RKO (cell line): ENCODE measurements at regions not wholly inside any gene's neighbourhood (a gene's known extent, or its start where the extent isn't known, plus 50 kb on each side); places are given as distances from the start of the nearest gene placed in this dataset.
"Not testable (repeated sequence)": the region's sequence is repeated elsewhere in the genome, so short reads cannot be mapped to it uniquely, and the experiment has no call there.

ENCODE experiments used
- DNase-seq: peaks from one replicate; pipeline ENCODE4 v3.0.0-alpha.2; 2016; ENCODE audit warnings: low spot score

DNA sequence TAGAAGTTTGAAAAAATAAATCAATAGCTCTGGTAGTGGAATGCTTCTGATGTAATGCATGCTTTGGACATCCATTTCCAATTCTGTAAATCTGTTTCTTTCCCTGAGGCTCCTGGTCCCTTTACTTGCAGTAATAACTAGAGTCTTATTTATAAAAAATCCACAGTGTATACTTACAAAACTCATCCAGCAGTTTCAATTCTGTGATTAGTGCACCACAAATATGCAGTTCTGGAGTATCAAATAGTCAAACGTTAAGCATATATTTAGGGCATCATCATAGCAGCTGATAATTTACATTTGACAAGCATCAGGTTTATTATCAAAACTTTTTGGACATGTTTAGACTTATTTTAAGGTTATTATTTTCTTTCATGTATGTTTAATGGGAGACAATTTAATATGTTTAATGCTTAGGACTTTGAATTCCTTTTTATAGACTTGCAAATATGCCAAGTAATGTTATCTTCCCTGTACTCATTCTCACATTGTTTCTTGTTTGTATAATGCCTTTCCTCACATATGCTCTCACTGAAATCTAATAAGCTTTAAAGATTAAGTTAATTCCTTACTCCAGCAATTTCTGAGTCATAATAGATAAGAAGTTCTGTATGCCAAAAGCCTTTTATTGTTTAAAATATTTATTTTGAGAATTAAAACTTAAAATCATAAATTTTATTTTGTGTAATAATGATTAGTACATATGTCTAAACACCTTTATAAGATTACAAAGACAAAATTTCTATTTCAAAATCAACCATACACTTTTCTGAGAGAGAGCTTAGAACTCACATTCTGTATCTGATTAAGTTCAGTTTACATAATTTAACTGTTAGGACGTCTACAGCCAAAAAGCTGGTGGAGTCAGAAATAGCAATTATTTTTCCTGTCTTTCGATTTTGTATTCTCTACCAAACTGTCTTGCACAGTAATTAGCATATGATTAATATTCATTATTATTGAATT is 341.5 kb upstream of the TMEFF2 start:
- no peak for DNase-seq

DNA sequence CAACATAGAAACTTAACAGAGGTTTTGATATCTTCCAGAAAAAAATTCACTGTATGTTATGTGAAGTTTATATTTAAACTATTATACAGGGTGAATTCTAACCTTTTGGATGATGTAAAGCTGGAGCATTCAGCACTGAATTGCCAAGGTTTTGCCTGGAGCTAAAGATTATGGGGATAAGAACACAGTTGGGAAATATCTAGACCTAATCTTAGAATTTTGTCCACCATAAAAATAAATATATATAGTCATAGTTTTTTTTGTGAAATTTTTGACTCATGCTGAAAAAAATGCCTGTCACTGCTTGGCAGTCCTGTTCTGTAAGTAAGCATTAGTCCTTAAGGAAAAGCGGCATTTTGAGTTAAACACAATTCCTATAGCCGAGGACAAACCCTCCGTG is 339.3 kb upstream of the TMEFF2 start:
- no peak for DNase-seq

DNA sequence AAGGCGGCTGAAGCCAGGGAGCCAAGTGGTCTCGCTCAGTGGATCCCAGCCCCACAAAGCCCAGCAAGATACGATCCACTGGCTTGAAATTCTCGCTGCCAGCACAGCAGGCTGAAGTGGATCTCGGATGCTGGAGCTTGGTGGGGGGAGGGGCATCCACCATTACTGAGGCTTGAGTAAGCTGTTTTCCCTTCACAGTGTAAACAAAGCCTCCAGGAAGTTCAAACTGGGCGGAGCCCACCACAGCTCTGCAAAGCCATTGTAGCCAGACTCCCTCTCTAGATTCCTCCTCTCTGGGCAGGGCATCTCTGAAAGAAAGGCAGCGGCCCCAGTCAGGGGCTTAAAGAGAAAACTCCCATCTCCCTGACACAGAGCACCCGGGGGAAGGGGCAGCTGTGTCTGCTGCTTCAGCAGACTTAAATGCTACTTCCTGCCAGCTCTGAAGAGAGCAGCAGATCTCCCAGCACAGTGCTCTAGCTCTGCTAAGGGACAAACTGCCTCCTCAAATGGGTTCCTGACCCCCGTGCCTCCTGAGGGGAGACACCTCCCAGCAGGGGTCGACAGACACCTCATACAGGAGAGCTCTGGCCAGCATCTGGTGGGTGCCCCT is 330.0 kb upstream of the TMEFF2 start:
- DNase-seq, result not testable (repeated sequence)

DNA sequence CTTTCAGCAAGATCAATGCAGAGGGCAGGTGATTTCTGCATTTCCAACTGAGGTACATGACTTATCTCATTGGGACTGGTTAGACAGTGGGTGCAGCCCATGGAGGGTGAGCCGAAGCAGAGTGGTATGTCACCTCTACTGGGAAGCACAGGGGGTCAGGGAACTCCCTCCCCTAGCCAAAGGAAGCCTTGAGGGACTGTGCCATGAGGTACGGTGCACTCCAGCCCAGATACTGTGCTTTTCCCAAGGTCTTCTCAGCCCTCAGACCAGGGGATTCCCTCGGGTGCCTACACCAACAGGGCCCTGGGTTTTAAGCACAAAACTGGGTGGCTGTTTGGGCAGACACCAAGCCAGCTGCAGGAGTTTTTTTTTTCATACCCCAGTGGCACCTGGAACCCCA is 329.5 kb upstream of the TMEFF2 start:
- not testable (repeated sequence) for DNase-seq

DNA sequence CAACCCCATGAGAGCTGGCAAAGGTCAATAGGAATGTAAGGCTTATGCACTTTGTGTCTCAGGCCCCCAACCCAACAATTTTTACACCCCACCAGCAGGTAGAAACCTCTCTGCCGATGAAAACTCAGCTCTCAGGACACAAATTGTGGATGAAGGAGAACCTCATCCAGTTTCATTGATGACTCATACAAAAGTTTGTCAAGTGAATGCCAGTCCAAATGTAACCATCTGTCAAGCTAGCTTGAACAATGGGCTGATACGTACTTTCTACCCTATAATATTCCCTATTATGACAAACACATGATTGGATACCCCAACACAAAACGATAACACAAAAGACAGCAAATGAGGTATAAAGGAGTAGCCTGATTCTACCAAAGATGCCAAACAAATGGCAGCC is 321.2 kb upstream of the TMEFF2 start:
- DNase-seq, result no peak

DNA sequence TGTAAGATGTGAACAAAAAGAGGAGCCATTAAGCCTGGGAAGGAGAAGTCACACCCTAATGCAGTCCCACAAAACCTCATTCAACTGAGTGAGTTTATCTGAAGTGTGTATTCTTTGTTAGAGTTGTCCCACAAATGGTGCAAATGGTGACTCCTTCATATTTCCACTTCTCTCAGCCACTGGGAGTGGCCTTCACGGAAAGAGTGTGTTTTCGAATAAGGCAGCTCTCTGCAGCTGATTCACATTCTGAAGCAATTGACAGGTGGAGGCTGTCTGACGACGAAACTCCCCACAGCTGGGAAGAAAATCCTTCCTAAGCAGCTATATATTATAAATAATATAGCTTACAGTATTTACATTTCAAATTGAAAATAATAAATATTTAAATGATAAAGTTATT is 318.8 kb upstream of the TMEFF2 start:
- no peak for DNase-seq

DNA sequence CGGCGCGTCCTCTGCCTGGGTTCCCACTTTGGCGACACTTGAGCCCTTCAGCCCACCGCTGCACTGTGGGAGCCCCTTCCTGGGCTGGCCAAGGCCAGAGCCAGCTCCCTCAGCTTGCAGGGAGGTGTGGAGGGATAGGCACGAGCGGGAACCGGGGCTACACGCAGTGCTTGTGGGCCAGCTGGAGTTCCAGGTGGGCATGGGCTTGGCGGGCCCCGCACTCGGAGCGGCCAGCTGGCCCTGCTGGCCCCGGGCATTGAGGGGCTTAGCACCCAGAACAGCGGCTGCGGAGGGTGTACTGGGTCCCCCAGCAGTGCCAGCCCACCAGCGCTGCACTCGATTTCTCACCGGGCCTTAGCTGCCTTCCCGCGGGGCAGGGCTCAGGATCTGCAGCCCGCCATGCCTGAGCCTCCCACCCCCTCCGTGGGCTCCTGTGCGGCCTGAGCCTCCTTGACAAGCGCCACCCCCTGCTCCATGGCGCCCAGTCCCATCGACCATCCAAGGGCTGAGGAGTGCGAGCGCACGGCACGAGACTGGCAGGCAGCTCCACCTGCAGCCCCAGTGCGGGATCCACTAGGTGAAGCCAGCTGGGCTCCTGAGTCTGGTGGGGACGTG is 313.2 kb upstream of the TMEFF2 start:
- DNase-seq, result not testable (repeated sequence)

DNA sequence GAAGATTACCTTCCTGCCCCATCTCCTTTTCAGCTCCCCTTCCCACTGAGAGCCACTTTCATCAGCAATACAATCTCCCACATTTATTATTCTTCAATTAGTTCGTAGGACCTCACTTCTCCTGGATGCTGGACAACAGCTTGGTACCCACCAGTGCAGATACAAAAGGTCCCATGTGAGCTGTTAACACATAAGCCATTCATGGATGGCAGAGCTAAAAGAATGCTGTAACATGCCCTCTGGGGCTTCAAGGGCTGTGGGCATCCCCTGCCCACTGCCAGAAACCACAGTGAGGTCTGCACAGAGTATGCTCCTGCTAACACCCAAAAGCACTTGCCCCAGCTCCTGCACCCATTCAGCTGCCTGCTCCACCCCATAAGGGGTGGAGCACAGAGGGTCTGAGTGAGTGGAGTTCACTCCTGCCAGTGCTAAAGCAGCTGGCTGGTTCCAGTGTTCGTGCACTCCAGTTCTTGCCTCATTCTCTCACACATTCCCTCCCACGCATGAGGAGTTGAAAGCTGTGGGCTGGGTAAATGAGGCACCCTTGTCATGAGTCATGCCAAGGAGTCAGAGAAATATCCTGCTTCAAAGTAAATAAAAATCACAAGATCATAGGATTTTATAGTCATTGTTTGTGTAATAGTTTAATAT is 305.9 kb upstream of the TMEFF2 start:
- peak; percentile 92 for DNase-seq

DNA sequence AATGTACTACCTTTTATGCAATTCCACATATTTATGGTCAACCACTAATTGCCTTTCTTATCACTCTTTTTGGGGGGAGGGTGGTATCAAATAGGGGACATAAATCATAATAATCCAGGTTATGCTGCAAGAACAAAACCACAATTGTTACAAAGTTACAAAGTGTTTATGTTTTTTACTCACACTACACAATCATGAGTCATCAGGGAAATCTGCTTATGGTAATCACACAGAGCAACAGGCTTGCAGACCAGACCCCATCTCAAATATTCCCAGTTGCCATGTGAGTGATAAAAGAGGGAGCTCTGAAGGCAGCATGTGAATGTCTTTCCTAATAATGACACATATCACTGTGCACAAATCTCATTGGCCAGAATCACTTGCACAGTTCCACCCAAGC is 304.7 kb upstream of the TMEFF2 start:
- DNase-seq, result peak; percentile 23

DNA sequence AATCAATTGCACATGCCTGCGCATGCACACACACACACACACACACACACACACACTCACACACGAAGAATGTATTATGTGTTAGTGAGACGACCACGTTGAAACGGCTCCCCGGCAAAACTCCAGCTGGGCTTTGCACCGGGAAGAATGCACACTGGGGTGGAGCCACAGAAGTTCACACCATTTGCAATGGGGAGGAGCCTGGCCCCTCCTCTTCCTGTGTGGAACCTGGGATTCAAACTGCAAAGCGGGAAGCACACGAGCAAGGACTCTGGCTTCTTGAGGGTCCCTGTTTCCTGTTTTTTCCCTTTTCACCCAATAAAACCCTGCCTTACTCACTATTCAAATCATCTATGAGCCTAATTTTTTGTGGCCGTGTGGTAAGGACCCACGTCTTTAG is 304.0 kb upstream of the TMEFF2 start:
- no peak for DNase-seq

DNA sequence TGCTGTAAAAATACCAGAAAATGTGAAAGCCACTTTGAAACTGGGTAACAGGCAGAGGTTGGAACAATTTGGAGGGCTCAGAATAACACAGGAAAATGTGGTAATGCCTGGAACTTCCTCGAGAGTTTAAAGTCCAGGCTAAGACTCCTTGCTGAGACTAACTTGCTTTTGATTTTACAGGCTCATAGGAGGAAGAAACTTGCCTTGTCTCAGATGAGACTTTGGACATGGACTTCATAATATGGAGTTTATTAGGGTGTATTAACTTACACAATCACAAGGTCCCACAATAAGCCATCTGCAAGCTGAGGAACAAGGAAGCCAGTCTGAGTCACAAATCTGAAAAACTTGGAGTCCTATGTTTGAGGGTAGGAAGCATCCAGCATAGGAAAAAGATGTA is 293.4 kb upstream of the TMEFF2 start:
- DNase-seq, result not testable (repeated sequence)

DNA sequence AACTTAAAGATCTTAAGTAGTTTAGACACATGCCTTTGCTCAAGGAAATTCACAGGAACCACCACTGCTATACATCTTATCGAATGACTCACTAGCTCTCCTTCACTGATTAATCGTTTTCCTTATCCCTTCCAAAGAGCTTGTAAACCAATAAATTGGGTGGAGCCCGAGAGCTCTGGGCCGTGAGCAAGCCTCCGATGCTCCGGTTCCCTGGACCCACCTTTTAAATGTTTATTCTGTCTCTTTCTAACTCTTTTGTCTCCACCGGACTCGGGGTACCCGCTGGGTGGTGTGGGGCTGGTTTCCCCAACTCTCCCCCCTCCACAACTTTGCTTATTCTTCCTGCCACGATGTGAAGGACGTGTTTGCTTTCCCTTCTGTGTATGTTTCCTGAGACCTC is 292.9 kb upstream of the TMEFF2 start:
- DNase-seq, result no peak

DNA sequence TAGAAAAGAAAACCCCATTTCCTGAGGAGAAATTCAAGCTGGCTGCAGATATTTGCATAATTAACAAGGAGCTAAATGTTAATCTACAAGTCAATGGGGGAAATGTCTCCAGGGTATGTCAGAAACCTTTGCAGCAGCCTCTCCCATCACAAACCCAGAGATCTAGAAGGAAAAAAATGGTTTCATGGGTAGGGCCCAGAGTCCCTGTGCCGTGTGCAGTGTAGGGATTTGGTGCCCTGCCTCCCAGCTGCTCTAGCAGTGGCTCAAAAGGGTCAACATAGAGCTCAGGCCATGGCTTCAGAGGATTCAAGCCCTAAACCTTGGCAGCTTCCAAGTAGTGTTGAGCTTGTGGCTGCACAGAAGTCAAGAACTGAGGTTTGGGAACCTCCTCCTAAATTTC is 290.2 kb upstream of the TMEFF2 start:
- DNase-seq, result no peak

DNA sequence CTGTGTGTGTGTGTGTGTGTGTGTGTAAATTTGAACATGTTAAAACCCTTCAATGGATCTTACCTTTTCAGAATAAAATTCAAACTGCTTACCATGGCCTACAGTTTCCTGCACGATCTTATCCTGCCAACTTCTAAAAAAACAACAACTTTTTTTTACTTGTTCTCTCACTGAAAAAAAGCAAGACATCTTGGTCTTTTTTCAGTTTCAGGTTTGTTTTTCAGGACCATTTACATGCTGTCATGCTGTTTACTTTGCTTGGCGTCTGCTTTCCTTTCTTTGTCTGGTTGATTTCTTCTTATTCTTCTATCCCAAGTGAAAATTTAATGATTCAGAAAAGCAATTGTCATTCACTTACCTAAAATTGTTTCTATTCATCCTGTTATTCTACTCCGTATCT is 286.3 kb upstream of the TMEFF2 start:
- DNase-seq, result no peak

DNA sequence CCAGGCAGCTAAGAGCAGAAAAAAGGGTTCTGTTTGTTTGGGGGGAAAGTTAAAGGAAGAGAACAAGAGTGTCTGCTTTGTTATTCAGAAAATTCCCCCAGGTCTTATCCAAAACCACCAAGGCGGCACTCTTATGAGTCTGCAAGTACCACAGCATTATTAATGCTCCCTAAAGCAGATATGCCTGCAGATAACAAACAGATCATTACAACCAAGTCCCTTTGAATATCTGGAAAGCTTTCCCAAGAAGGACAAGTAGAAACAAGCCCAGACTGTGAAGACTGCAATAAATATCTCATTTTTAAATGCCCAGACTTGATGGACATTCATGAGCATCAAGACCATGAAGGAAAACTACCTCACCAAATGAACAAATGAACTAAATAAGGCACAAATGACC is 278.6 kb upstream of the TMEFF2 start:
- no peak for DNase-seq

DNA sequence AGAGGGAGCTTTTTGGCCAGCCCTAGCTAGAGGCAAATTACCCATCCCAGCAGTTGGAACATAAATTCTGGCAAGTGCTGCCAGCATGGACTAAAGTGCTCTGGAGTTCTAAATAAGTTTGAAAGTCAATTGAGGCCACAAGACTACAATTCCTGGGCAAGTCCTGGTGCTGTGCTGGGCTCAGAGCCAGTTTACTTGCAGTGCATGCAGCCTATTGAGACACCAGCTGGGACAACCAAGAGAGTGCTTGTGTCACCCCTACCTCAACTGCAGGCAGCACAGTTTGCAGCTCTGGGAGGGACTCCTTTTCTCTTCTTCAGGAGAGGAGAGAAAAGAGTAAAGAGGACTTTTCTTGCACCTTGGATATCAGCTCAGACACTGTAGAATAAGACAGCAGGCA is 277.2 kb upstream of the TMEFF2 start:
- DNase-seq, result no peak

DNA sequence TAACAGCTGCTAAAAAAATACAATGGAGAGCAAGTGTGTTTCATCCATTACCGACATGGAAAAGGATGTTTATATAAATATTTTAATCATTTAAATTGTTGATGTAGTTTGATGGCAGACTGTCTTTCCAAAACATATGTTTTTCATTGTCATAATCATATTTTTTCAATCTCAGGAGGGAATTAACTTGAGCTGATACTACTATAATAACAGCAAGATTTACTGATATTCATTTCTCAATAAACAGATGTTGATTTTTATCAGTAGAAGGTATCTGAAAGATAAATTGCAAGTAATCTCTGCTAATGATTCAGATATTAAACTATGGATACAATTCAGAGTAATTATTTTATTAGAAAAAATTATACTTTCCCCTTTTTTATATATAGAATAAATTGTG is 274.9 kb upstream of the TMEFF2 start:
- DNase-seq, result no peak

DNA sequence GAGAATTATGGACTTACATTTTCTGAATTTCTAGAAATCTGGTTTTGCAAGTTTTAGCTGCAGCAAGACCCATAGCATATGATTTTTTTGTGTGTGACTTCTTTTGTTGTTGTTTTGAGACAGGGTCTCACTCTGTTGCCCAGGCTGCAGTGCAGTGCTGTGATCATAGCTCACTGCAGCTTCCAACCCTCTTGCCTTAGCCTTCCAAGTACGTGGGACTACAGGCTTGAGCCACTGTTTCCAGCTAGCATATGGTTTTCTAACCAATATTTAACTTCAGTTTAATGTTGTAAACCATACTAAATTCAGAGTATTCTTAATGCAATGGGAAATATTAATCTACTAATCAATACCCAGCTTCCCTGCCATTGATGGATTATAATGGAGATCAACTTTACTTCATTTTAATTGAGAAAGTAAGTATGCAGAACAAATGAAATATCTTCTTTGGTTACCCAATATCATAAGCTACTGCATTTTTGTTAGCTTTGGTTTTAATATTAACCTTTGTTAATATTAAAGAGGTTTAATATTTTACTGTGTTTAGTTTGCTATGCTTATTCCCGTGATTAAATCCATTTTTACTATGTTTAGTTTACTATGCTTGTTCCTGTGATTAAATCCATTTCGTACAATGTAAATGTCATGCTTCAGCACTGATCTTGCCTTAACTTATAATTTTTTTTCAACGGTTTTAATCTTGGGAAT is 273.4 kb upstream of the TMEFF2 start:
- no peak for DNase-seq

DNA sequence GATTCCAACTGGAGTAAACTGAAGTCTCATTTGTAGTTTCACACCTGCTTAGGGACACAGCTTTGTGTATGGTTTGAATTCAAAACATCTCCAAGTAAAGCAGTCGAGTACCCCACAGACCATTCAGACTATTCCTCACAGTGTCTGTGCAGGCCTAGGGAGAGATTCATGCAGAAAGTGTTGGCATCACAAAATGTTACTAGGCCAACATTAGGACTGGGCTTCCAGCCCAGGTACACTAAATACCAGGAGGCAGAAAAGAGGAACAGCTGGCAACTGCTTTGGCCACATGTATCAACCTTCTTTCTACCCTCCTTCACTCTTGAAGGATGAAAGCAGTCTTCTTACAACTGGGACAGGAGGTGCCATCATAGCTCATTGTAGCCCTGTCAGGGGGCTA is 270.4 kb upstream of the TMEFF2 start:
- no peak for DNase-seq

DNA sequence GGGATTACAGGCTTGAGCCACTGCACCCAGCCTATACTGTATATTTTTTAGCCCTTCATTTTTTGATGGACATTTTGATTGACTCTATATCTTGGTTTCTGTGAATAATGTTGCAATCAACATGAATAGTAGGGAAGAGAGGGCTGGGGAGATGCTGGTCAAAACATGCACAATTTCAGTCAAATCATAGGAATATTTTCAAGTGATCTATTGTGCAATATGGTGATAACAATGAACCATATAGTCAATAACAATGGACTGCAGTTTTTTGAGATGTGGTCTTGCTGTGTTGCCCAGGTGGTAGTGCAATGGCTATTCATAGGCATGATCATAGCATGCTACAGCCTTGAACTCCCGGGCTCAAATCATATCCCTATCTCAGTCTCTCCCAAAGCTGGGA is 264.7 kb upstream of the TMEFF2 start:
- no peak for DNase-seq

DNA sequence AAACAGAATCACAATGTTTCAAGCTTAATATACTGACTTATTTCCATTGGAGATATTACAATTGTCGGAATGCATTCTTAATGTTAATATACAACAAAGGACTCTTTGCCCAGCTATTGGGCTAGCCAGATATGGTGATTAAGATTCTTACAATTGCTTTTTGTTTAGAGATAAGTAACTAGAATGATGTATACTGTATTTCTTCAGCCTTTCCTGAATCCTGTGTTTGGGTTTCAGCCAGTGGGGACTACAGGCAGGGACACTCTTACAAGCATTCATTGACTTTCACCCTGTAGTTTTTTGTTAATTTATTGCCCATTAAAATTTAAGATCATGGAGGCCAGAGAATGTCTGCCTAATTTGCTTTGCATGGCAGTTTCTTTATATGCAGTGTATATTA is 254.1 kb upstream of the TMEFF2 start:
- no peak for DNase-seq

DNA sequence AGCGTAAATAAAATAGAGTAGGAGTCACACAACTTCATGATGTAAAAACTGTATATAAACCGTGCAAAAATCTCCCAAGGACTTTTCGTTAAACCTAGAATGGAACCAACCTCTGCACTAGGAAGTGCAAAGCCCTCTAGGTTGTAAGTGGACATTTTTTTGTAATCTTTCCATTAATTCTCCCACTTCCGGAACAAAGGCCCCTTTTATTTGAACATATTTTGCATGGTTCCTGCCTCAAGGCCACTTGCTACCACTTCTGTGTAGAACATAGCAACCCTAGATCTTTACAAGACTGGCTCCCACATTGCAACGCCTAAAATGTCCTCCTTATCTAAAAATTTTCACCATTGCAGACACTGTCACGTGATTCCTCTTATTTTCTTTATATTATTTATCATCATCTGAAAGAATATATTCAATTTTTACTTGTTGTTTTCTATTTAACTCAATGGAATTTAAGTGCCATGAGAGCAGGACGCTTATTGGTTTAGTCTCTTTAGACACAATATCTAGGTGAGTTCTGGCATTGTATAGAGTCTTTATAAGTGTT is 249.6 kb upstream of the TMEFF2 start:
- no peak for DNase-seq
